H7 (cell line): ENCODE measurements at regions not wholly inside any gene's neighbourhood (a gene's known extent, or its start where the extent isn't known, plus 50 kb on each side); places are given as distances from the start of the nearest gene placed in this dataset.

ENCODE experiments used
- DNase-seq: peaks from one replicate; pipeline ENCODE4 v3.0.0; 2012
- H3K27me3 ChIP-seq: 2 replicates; pipeline ENCODE4 v1.6.0; 2011; ENCODE audit warnings: mild to moderate bottlenecking, low read length; ENCODE audit not compliant: control insufficient read depth, insufficient read depth
- H3K36me3 ChIP-seq: replicated peaks from 2 replicates; pipeline ENCODE4 v1.5.1; 2011; ENCODE audit warnings: low read length; ENCODE audit not compliant: control insufficient read depth, insufficient read depth
- H3K4me3 ChIP-seq: 2 replicates; pipeline ENCODE4 v1.5.1; 2011; ENCODE audit warnings: low read depth, mild to moderate bottlenecking, control low read depth, low read length, moderate library complexity; ENCODE audit not compliant: insufficient read depth

DNA sequence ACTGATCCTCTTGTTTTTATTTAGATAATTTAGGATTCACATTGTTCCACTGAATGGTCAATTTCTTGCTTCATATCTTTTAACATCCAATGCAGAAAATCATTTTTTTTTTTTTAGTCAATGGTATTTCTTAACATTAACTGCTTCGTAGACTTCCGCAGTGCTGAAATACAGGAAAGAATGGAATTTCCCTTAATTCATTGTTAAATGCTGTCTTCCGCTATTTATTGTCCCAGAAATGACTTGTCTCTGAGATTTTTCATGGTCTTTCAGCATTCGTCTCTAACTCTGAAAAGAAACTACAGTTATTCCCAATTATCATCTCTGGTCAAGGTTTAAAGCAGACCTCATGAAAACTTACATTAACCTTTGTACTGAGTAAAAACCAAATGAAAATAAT lies 1029.1 kb upstream of the MANEA start:
- no peaks in the 10 kb centered on the region for H3K36me3 ChIP-seq
- H3K4me3 ChIP-seq: no peak overlapping the region
- H3K27me3 ChIP-seq: no peaks in the 10 kb centered on the region
- no peak for DNase-seq

- Histone ChIP-seq H3K36me3 (no peaks in the 10 kb centered on the region), H3K4me3 (no peak overlapping the region), H3K27me3 (no peaks in the 10 kb centered on the region)
- no peak for DNase-seq
Observed at GRCh38 chr6:94535798-94536197, 1041.5 kb upstream of the MANEA start.

DNA sequence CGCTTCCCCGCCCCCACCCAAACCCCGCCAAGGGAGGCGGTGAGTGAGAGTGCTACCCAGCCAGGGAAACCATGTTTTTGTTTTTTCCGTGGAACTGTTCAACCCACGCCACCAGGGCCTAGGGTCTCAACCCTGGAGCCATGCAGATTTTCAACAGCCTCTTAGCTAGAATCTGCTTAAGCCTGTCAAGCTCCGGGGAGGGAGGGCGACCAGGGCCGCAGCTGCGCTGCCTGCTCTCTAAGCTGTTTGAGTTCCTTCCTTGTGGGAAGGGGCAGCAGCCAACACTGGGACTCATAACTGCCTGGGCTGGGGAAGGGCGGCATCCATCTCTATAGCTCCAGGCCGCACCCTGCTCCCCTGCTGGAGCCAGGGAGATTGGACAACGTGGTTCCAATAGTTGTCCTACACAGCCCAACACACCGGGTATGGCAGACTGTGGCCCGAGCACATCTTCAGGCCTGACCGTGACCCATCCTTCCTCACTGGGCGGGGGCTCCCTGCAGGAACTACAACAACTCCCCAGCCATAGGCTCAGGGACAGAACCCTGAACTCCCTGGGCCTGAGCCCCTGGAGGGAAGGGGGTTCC lies 1065.7 kb upstream of the MANEA start:
- Histone ChIP-seq H3K27me3 (no peaks in the 10 kb centered on the region), H3K4me3 (no peak overlapping the region)
- DNase-seq: no peak

GRCh38 chr6:94510877-94511276 lies 1066.5 kb upstream of the MANEA start:
- Histone ChIP-seq H3K4me3 (no peak overlapping the region), H3K36me3 (no peaks in the 10 kb centered on the region), H3K27me3 (no peaks in the 10 kb centered on the region)
- peak; percentile 10 for DNase-seq

More for the DNA sequence above, 1065.7 kb upstream of the MANEA start:
- H3K36me3 ChIP-seq: no peaks in the 10 kb centered on the region

DNA sequence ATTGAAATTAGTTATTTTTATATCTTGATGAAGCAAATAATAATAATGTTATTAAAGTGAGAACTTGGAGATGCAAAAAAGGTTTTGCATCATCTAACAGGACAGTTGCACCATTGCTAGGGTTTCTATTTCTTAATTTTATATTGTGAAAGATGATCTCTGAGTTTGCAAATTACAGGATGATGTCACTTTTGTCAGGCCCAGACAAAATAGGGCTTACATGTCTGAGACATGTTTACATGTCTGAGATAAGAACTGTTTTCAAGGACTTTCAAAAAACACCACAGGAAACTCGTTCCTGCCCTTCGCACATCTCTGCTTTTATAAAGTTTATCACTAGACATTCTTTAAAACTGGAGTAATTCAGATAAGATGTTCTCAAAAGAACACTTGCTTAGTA lies 1075.8 kb upstream of the MANEA start:
- Histone ChIP-seq H3K27me3 (no peaks in the 10 kb centered on the region), H3K4me3 (no peak overlapping the region)
- no peak for DNase-seq

DNA sequence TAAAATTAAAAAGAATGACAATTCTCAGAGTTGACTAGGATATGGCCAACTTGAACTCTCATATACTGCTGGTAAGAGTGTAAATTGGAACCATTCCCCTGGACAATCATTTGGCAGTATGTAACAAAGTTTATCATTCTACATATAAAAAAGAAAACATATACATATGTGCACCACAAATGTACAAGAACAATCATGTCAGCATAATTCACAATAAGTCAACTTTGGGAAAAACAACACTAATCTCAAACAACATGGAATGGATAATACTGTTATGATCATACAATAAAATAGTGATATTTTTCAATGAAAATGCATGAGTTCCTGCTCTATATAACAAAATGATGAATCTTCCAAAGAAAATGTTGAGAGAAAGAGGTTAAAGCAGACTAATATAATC lies 1078.7 kb upstream of the EPHA7 start:
- Histone ChIP-seq H3K4me3 (no peak overlapping the region), H3K27me3 (no peaks in the 10 kb centered on the region), H3K36me3 (no peaks in the 10 kb centered on the region)
- no peak for DNase-seq

More for the DNA sequence above, 1075.8 kb upstream of the MANEA start:
- no peaks in the 10 kb centered on the region for H3K36me3 ChIP-seq

DNA sequence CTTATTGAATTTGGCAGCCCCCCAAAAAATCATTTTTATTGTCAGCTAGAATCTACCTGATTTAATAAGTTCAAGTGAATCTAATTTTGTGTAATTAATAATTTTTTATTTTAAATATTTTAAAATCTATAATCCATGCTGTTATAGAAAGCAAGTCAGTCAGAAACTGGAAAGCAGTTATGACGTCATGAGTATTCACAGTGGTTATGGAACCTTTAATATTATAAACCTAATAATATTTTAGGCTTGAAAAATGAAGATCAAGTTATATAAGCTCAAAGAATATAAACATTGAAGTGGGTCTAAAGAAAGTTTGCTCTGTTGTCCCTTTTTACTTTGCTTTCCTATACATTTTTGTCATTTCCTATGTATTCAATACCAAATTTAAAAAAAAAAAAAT lies 1075.1 kb upstream of the EPHA7 start:
- Histone ChIP-seq H3K27me3 (no peaks in the 10 kb centered on the region), H3K4me3 (no peak overlapping the region), H3K36me3 (no peaks in the 10 kb centered on the region)
- DNase-seq: no peak

DNA sequence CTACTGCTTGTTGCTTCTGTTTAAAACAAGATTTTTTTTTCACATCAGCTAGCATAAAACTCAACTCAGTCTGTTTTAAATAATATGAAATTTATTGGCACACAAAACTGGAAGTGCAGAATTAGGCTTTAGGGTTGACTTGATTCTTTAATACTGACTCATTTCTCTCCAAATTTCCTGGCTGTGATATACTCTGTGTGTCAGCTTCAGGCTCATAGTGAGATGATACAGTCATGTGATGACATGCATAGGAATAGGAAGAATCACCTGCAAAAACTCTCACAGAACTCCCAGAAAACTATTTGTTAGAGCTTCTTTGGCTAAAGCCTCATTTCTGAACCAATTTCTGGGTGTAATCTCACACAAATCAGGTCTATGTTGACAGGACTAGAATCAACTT lies 1068.0 kb upstream of the EPHA7 start:
- no peaks in the 10 kb centered on the region for H3K27me3 ChIP-seq
- no peaks in the 10 kb centered on the region for H3K36me3 ChIP-seq
- DNase-seq: no peak
- H3K4me3 ChIP-seq: no peak overlapping the region

GRCh38 chr6:94478133-94479005 lies 1059.0 kb upstream of the EPHA7 start:
- no peak overlapping the region for H3K4me3 ChIP-seq
- DNase-seq: no peak
- no peaks in the 10 kb centered on the region for H3K36me3 ChIP-seq
- no peaks in the 10 kb centered on the region for H3K27me3 ChIP-seq

DNA sequence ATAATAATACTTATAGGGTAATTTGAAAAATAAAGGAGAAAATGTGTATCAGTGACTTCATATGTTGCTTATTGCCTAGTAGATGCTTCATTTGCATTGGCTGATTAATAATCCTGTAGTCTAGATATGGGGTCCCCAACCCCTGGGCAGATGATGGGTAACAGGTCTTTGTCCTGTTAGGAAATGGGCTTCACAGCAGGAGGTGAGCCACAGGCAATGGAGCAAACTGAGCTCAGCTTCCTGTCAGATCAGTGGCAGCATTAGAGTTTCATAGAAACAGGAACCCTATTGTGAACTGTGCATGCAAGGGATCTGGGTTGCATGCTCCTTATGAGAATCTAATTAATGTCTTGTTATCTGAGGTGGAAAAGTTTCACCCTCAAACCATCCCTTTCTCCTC lies 1049.5 kb upstream of the EPHA7 start:
- H3K4me3 ChIP-seq: no peak overlapping the region
- H3K36me3 ChIP-seq: no peaks in the 10 kb centered on the region
- no peaks in the 10 kb centered on the region for H3K27me3 ChIP-seq
- no peak for DNase-seq

- Histone ChIP-seq H3K4me3 (no peak overlapping the region), H3K27me3 (no peaks in the 10 kb centered on the region), H3K36me3 (no peaks in the 10 kb centered on the region)
- no peak for DNase-seq
Observed at GRCh38 chr6:94464018-94464510, 1044.7 kb upstream of the EPHA7 start.

GRCh38 chr6:94463306-94463705 lies 1043.9 kb upstream of the EPHA7 start:
- Histone ChIP-seq H3K27me3 (no peaks in the 10 kb centered on the region), H3K36me3 (no peaks in the 10 kb centered on the region), H3K4me3 (no peak overlapping the region)
- DNase-seq: no peak

DNA sequence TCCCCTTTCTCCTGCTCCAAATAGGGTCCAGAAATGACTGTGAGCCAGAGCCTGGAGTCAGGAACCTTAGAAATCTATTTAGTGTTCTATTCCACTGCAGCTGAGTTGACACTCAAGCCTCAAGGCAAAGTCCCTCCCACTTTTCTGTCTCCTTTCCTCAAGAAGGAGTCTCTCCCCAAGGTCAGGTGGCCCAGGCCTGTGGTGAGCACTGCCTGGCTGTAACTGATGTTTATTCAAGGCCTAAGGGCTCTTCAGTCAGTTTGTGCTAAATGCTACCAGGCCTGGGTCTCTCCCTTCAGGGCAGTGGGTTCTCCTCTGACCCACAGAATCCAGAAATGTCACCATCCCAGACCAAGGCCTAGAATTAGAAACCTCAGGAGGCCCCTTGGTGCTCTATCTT lies 1042.9 kb upstream of the EPHA7 start:
- Histone ChIP-seq H3K4me3 (no peak overlapping the region), H3K36me3 (no peaks in the 10 kb centered on the region), H3K27me3 (no peaks in the 10 kb centered on the region; the same call in 1 of the 2 replicates)
- DNase-seq: no peak

- no peaks in the 10 kb centered on the region; the same call in 1 of the 2 replicates for H3K27me3 ChIP-seq
- DNase-seq: no peak
- no peaks in the 10 kb centered on the region for H3K36me3 ChIP-seq
- H3K4me3 ChIP-seq: no peak overlapping the region
Observed at GRCh38 chr6:94456266-94456665, 1036.9 kb upstream of the EPHA7 start.

DNA sequence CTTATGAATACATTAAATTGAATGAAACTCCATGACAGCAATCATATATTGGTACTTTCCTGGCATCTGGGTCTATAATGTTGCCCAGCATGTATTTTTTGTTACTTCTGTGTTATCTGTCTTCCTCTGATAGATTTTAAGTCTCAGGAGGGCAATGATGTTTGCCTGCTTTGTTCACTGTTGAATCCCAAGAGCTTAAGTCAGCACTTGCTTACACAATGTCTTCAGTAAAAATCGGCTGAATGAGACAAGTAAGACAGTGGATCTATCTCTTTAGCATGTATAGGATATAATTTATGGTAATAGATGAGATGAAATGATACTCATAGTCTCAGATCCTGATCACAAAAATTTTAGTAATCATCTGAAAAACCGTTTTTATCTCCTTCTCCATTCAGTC lies 1034.9 kb upstream of the EPHA7 start:
- Histone ChIP-seq H3K36me3 (no peaks in the 10 kb centered on the region), H3K27me3 (no peaks in the 10 kb centered on the region; the same call in 1 of the 2 replicates), H3K4me3 (no peak overlapping the region)
- no peak for DNase-seq
